ENCODE measurements at regions not wholly inside any gene's neighbourhood (a gene's known extent, or its start where the extent isn't known, plus 50 kb on each side); places are given as distances from the start of the nearest gene placed in this dataset.

DNA sequence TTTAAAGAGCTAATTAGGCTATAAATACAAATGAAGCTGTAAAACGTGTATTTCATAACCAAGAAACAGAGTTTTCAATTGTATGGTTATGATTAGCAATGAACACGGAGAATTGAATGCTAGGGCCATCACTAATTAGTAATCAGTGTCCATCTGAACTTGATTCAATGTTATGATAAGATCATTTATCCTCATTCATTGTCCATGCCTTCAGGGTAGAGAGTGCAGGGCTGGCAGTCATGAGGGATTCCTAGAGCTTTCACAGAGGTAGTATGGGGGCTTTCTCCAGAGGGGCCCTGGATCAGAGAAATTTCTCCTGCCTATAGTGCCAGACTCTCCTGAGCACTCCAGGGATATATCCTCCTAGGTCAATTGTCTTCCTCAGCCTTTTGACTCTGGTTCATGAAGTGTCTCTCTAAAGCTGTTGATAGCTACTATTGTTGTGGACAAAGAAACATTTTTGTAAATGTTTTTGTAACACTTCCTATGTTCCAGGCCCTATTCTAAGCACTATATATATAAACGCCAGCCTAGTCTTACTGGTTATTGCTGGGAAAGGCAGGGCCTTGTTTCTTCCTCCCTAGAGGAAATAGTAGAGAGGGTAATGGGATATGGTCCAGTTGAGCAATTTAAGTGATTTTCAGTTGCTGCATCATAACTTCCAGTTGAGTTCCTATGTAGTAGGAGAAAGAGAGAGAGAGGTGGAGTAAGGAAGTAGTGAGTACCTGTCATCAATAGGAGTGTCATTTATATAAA lies 249.0 kb downstream of the NFKBIZ start:
- TF ChIP-seq CTBP1 (IDR thresholded peaks at IDR 0.05; ENCODE audit: borderline replicate concordance): no peak
- TF ChIP-seq FOXA1 (IDR thresholded peaks at IDR 0.05): no peak
- TF ChIP-seq BHLHE40 (IDR thresholded peaks at IDR 0.05; ENCODE audit: borderline replicate concordance): no peak
- TF ChIP-seq SUZ12 (IDR thresholded peaks at IDR 0.05): no peak
- TF ChIP-seq ZNF384 (IDR thresholded peaks at IDR 0.05): no peak
- no peak for TF ChIP-seq LEF1 (IDR thresholded peaks at IDR 0.05; ENCODE audit: borderline replicate concordance)
- TF ChIP-seq NFRKB (IDR thresholded peaks at IDR 0.05): no peak
- TF ChIP-seq HDGF (IDR thresholded peaks at IDR 0.05; ENCODE audit: borderline replicate concordance): no peak
- TF ChIP-seq SP1 (IDR thresholded peaks at IDR 0.05): no peak

Data from HEK293T (cell line).